A673 (cell line): ENCODE measurements at regions not wholly inside any gene's neighbourhood (a gene's known extent, or its start where the extent isn't known, plus 50 kb on each side); places are given as distances from the start of the nearest gene placed in this dataset.
A peak's percentile ranks its signal among the peaks of the same experiment; 100 is the strongest.
"Not testable (repeated sequence)": the region's sequence is repeated elsewhere in the genome, so short reads cannot be mapped to it uniquely, and the experiment has no call there.

Experiments used
- BruUV-seq: library from RNA; stranded (reverse); fragments of 400-500 nt; replicated peaks from 2 replicates; lab custom pipeline; 2021; lab: Mats Ljungman, UMichigan
- CTCF ChIA-PET: fragments of 300-600 bp; sonication (Branson Sonifier 250); formaldehyde crosslinking; loops from one replicate; lab custom pipeline; 2022; ENCODE audit warnings: antibody characterized with exemption; lab: Charles Lee
- POLR2A ChIA-PET: fragments of 300-600 bp; sonication (Branson Sonifier 250); formaldehyde crosslinking; loops from one replicate; lab custom pipeline; 2022; ENCODE audit warnings: antibody characterized with exemption; ENCODE audit not compliant: low non-redundant PET; lab: Charles Lee
- DNase-seq: peaks from one replicate; pipeline ENCODE4 v3.0.0-alpha.2; 2015; ENCODE audit warnings: low spot score
- H3K27ac ChIP-seq: fragments of 200-600 bp; sonication (generic); 2 replicates; pipeline ENCODE4 v1.5.1; 2016; ENCODE audit warnings: mixed run types, low read depth, mild to moderate bottlenecking, mixed read lengths, antibody characterized with exemption, low read length; ENCODE audit not compliant: poor library complexity, severe bottlenecking
- H3K27me3 ChIP-seq: fragments of 200-600 bp; sonication (generic); replicated peaks from 2 replicates; pipeline ENCODE4 v1.6.1; 2017; ENCODE audit warnings: mixed run types, low read depth, mild to moderate bottlenecking, mixed read lengths, antibody characterized with exemption, low read length; ENCODE audit not compliant: insufficient read depth, poor library complexity
- H3K36me3 ChIP-seq: fragments of 200-600 bp; sonication (generic); 2 replicates; pipeline ENCODE4 v1.6.1; 2016; ENCODE audit warnings: mixed run types, mild to moderate bottlenecking, mixed read lengths, antibody characterized with exemption, low read length; ENCODE audit not compliant: insufficient read depth, poor library complexity, severe bottlenecking
- H3K4me1 ChIP-seq: fragments of 200-600 bp; sonication (generic); 2 replicates; pipeline ENCODE4 v1.6.1; 2017; ENCODE audit warnings: mixed run types, mild to moderate bottlenecking, mixed read lengths, antibody characterized with exemption, low read length; ENCODE audit not compliant: insufficient read depth, poor library complexity, severe bottlenecking
- H3K4me3 ChIP-seq: fragments of 200-600 bp; sonication (generic); 2 replicates; pipeline ENCODE4 v1.5.1; 2016; ENCODE audit warnings: low read depth, mixed run types, mild to moderate bottlenecking, mixed read lengths, low read length; ENCODE audit not compliant: poor library complexity, severe bottlenecking
- H3K9me3 ChIP-seq: fragments of 200-600 bp; sonication (generic); 2 replicates; pipeline ENCODE4 v1.6.1; 2016; ENCODE audit warnings: mixed run types, low read depth, mild to moderate bottlenecking, mixed read lengths, antibody characterized with exemption, low read length; ENCODE audit not compliant: poor library complexity, severe bottlenecking
- CTCF ChIP-seq: fragments of 300-800, 200-600 bp; sonication (generic); conservative IDR thresholded peaks from 2 replicates; pipeline ENCODE4 v1.5.1; 2017; ENCODE audit warnings: low read depth, mild to moderate bottlenecking, antibody characterized with exemption, low read length, moderate library complexity, mixed read lengths
- EZH2 ChIP-seq: fragments of 200-600 bp; sonication (generic); IDR thresholded peaks from 2 replicates; pipeline ENCODE4 v1.6.1; 2017; ENCODE audit warnings: borderline replicate concordance, low read depth, mild to moderate bottlenecking, mixed read lengths, antibody characterized with exemption, low read length; ENCODE audit not compliant: poor library complexity, severe bottlenecking
- intact Hi-C: fragments of 100-400 bp; cut with micrococcal nuclease; formaldehyde crosslinking; loops from one replicate; pipeline ENCODE4 v1.10.0; 2022; ENCODE audit not compliant: unreplicated experiment

- TF ChIP-seq EZH2: no peak
- TF ChIP-seq CTCF: no peak
- intact Hi-C loops: no loop called here
- no peaks in the 10 kb centered on the region for H3K36me3 ChIP-seq
- no peak overlapping the region for H3K27ac ChIP-seq
- no peak overlapping the region for H3K4me3 ChIP-seq
- H3K27me3 ChIP-seq: no peaks in the 10 kb centered on the region
- ChIA-PET CTCF (no interaction called here), POLR2A (interaction anchor here (0.6 kb wide), 1 partner anchor 50 kb away, joined by 3 read pairs; no protein-coding TSS in a partner anchor)
- DNase-seq: no peak
- BruUV-seq: no TSS peak
- H3K9me3 ChIP-seq: peaks cover 9% of the 10 kb centered on the region
- peaks cover 13% of the 10 kb centered on the region for H3K4me1 ChIP-seq
Measured at GRCh38 chr1:102234753-102235359, 238.1 kb upstream of the OLFM3 start.

- Histone ChIP-seq H3K9me3 (peaks cover 16% of the 10 kb centered on the region), H3K27me3 (no peaks in the 10 kb centered on the region), H3K36me3 (no peaks in the 10 kb centered on the region), H3K4me1 (no peaks in the 10 kb centered on the region), H3K27ac (no peak overlapping the region), H3K4me3 (no peak overlapping the region)
- no peak for DNase-seq
- no peak for TF ChIP-seq CTCF
- TF ChIP-seq EZH2: no peak
- no TSS peak for BruUV-seq
- CTCF ChIA-PET: no interaction called here
- POLR2A ChIA-PET: no interaction called here
- intact Hi-C loops: no loop called here
Measured at GRCh38 chr1:102219463-102219862, 222.7 kb upstream of the OLFM3 start.

- DNase-seq, H3K9me3 ChIP-seq, CTCF ChIA-PET, H3K27ac ChIP-seq, H3K4me3 ChIP-seq, BruUV-seq, H3K4me1 ChIP-seq, POLR2A ChIA-PET, H3K27me3 ChIP-seq, H3K36me3 ChIP-seq, intact Hi-C loops: not testable (repeated sequence)
Measured at GRCh38 chr1:102210891-102211290, 214.2 kb upstream of the OLFM3 start.

GRCh38 chr1:102191723-102192122 is 195.0 kb upstream of the OLFM3 start:
- no TSS peak for BruUV-seq
- intact Hi-C loops: loop anchor here (1.0 to 5.0 kb wide), 5 partner anchors 243 to 671 kb away; no protein-coding TSS in a partner anchor
- Histone ChIP-seq H3K4me3 (no peak overlapping the region), H3K4me1 (peaks cover 29% of the 10 kb centered on the region), H3K9me3 (no peaks in the 10 kb centered on the region), H3K36me3 (no peaks in the 10 kb centered on the region), H3K27ac (no peak overlapping the region), H3K27me3 (no peaks in the 10 kb centered on the region)
- ChIA-PET CTCF (interaction anchor here (1.6 kb wide), 1 partner anchor 371 kb away, joined by 6 read pairs; no protein-coding TSS in a partner anchor), POLR2A (no interaction called here)
- TF ChIP-seq EZH2 (no peak), CTCF (peak; percentile 78)
- peak; percentile 88 for DNase-seq
